Fibroblast of mammary gland (primary cell): ENCODE measurements at regions not wholly inside any gene's neighbourhood (a gene's known extent, or its start where the extent isn't known, plus 50 kb on each side); places are given as distances from the start of the nearest gene placed in this dataset.

Source experiments
- DNase-seq: peaks from one replicate; pipeline ENCODE4 v3.0.0-alpha.2; 2010; ENCODE audit warnings: low read depth
- H3K4me3 ChIP-seq: 2 replicates; pipeline ENCODE4 v1.5.1; 2011; ENCODE audit warnings: low read depth, mild to moderate bottlenecking, low read length, moderate library complexity; ENCODE audit not compliant: control insufficient read depth
- CTCF ChIP-seq: conservative IDR thresholded peaks from 2 replicates; pipeline ENCODE4 v1.5.1; 2011; ENCODE audit warnings: low read depth, low read length, inconsistent platforms; ENCODE audit not compliant: control insufficient read depth, insufficient read depth

DNA sequence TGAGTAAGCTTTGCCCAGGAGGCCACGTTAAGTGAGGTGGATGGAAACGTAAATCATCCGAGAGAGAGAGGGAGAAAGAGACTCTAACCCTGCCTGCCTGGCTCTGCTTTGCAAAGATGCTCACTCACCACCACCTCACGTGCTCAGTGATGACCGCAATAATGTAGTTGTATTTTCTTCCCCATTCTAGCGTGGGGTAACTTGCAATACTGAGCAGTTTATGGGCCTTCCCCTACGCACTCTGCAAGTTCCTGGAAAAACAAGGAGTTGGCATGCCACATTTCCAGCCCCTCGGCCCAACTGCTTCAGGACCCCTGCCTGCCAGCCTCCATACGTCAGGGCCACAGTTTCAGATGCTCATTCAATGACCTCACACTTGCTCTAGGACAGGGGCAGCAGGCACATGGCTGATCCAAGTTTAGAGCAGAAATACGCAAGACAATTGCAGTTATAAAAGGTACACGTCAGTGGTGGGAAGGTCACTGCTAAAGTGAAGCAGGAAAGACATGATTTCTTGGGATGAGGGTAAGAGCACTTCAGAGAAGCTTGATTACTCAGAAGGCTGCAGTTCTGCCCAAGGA lies 112.5 kb upstream of the RAB4A start:
- no peak for DNase-seq
- no peak for TF ChIP-seq CTCF
- H3K4me3 ChIP-seq: no peak overlapping the region

DNA sequence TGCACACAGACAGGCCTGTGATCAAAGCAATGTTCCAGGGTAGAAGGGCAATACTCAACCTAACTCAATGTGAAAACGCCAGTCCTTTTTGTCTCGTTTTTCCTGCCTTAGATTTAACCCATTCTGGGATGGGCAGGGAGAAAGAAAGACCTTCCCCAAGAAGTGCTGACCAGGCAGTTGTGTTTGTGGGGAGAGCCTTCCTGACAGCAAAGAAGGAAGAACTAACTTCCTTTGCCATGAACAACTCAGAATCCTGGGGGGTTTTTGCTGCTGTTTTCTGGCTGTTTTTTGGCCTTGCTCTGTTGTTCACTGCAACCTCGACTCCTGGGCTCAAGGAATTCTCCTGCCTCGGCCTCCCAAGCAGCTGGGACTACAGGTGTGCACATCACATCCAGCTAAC lies 112.0 kb upstream of the RAB4A start:
- no peak overlapping the region for H3K4me3 ChIP-seq
- DNase-seq: no peak
- TF ChIP-seq CTCF: no peak

DNA sequence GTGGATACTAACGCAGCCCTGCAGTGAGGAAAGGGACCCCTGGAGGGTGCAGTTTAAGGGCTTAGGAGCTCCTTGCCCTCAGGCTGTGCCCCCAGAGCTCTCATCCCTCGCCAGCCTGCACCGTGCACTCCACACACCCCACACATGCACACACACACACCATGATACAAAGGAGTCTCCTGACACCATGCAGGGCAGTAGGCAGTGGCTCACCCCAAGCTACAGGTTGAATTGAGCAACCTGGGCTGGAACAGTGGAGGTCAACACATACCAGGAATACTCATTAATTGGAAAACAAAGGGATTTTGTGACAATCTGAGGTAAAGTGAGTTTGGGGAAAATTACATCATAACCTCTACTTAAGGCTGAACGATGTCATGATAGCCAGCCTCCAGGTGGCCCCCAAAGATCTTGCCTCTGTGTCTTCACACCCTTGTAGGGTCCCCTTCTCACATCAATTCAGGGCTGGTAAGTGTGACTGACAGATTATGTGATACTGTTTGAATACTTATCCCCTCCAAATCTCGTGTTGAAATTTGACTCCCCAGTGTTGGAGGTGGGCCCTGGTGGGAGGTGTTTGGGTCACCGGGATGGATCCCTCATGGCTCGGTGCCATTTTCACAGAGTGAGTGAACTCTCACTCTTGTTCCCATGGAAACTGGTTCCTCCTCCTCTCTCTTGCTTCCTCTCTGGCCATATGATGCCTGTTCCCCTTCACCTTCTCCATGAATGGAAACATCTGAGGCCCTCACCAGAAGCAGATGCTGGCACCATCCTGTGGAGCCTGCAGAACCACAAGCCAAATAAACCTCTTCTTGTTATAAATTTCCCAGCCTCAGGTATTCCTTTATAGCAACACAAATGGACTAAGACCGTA lies 111.0 kb upstream of the RAB4A start:
- no peak overlapping the region for H3K4me3 ChIP-seq
- DNase-seq: no peak
- no peak for TF ChIP-seq CTCF

DNA sequence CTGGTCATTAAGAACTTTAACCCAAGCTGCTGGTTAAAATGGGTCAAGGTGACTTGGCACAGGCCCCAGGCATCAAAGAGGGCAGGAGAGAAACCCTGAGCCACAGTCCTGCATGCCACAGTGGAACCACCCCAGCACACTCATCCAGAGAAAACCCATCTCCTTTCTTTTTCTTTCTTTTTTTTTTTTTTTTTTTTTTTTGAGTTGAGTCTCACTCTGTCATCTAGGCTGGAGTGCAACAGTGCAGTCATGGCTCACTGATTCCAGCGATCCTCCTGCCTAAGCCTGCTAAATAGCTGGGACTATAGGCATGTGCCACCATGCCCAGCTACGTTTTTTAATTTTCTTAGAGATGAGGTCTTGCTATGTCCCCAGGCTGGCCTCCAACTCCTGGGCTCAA lies 109.2 kb upstream of the RAB4A start:
- TF ChIP-seq CTCF: no peak
- no peak for DNase-seq
- H3K4me3 ChIP-seq: no peak overlapping the region

GRCh38 chr1:229162825-229163515 lies 107.9 kb upstream of the RAB4A start:
- no peak for DNase-seq
- no peak for TF ChIP-seq CTCF

DNA sequence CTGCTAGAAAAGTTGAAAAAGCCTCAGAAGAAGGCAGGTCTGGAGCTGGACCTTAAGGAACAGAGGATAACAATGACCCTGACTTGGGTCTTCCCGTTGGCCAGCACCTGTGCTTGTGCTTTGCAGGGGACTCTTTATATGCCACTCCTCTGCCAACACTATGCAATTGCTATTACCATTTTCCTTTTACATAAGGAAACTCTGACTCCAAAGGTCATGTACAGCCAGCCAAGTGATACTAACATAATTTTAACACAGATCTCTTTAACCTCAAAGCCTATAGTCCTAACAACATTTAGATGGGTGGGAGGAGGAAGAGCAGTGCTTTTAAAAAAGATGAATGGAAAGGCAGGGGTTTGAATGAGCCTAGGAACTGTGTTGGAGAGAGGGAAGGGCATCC lies 106.6 kb upstream of the RAB4A start:
- no peak for DNase-seq
- H3K4me3 ChIP-seq: no peak overlapping the region
- no peak for TF ChIP-seq CTCF

More at GRCh38 chr1:229162825-229163515, 107.9 kb upstream of the RAB4A start:
- no peak overlapping the region for H3K4me3 ChIP-seq
